Stimulated activated CD4-positive, alpha-beta T cell treated with anti-CD3 and anti-CD28 coated beads, Interleukin-1b, Interleukin-23, amount 100 ng/mL, for 4 hours (primary cell): ENCODE measurements at regions not wholly inside any gene's neighbourhood (a gene's known extent, or its start where the extent isn't known, plus 50 kb on each side); places are given as distances from the start of the nearest gene placed in this dataset.
"Not testable (repeated sequence)": the region's sequence is repeated elsewhere in the genome, so short reads cannot be mapped to it uniquely, and the experiment has no call there.

Experiments used
- DNase-seq, 2 donors: peaks; one replicate each; pipeline ENCODE4 v3.0.0-alpha.2; 2020; ENCODE audit warnings: low read depth in 2 of 2

- DNase-seq: no peak
Measured at GRCh38 chrX:4560192-4560591, 846.7 kb upstream of the PRKX start.

GRCh38 chrX:4550018-4550417, 836.6 kb upstream of the PRKX start:
- no peak for DNase-seq

GRCh38 chrX:4547213-4547836, 833.9 kb upstream of the PRKX start:
- DNase-seq: peak; percentile 10 to 13

- DNase-seq: not testable (repeated sequence)
Measured at GRCh38 chrX:4546178-4546577, 832.7 kb upstream of the PRKX start.

- DNase-seq: no peak
Measured at GRCh38 chrX:4528247-4528646, 814.8 kb upstream of the PRKX start.

GRCh38 chrX:4485912-4486311, 772.5 kb upstream of the PRKX start:
- DNase-seq: no peak

GRCh38 chrX:4484266-4484665, 770.8 kb upstream of the PRKX start:
- DNase-seq: no peak

GRCh38 chrX:4451591-4451990, 738.1 kb upstream of the PRKX start:
- no peak for DNase-seq

GRCh38 chrX:4450177-4450576, 736.7 kb upstream of the PRKX start:
- no peak for DNase-seq

- no peak for DNase-seq
Measured at GRCh38 chrX:4435905-4436304, 722.5 kb upstream of the PRKX start.

- DNase-seq: no peak
Measured at GRCh38 chrX:4397471-4397870, 684.0 kb upstream of the PRKX start.

GRCh38 chrX:4382273-4382672, 668.8 kb upstream of the PRKX start:
- DNase-seq: no peak

- DNase-seq: no peak
Measured at GRCh38 chrX:4380710-4381109, 667.3 kb upstream of the PRKX start.

- DNase-seq: no peak
Measured at GRCh38 chrX:4379071-4379470, 665.6 kb upstream of the PRKX start.

- no peak for DNase-seq
Measured at GRCh38 chrX:4373791-4374190, 660.3 kb upstream of the PRKX start.

- no peak for DNase-seq
Measured at GRCh38 chrX:4358577-4358976, 645.1 kb upstream of the PRKX start.

- no peak for DNase-seq
Measured at GRCh38 chrX:4322916-4323315, 609.5 kb upstream of the PRKX start.

GRCh38 chrX:4320436-4320947, 607.0 kb upstream of the PRKX start:
- DNase-seq: no peak

GRCh38 chrX:4315891-4316290, 602.4 kb upstream of the PRKX start:
- DNase-seq: no peak

- no peak for DNase-seq
Measured at GRCh38 chrX:4314586-4314985, 601.1 kb upstream of the PRKX start.

- no peak for DNase-seq
Measured at GRCh38 chrX:4277122-4277521, 563.7 kb upstream of the PRKX start.

- DNase-seq: no peak
Measured at GRCh38 chrX:4268676-4269075, 555.2 kb upstream of the PRKX start.

- no peak for DNase-seq
Measured at GRCh38 chrX:4265036-4265435, 551.6 kb upstream of the PRKX start.
